Fibroblast of the aortic adventitia (primary cell): ENCODE measurements at regions not wholly inside any gene's neighbourhood (a gene's known extent, or its start where the extent isn't known, plus 50 kb on each side); places are given as distances from the start of the nearest gene placed in this dataset.
"Not testable (repeated sequence)": the region's sequence is repeated elsewhere in the genome, so short reads cannot be mapped to it uniquely, and the experiment has no call there.

Experiments used
- DNase-seq: peaks from one replicate; pipeline ENCODE4 v3.0.0-alpha.2; 2010; ENCODE audit warnings: low read depth
- H3K4me3 ChIP-seq: 2 replicates; pipeline ENCODE4 v1.5.1; 2011; ENCODE audit warnings: low read depth, mild to moderate bottlenecking, control low read depth, low read length, moderate library complexity
- TF ChIP-seq, protein P1 (sequence below): IDR thresholded peaks from 2 replicates; pipeline ENCODE4 v1.5.1; 2011; ENCODE audit warnings: mild to moderate bottlenecking, low read length, control low read depth, inconsistent platforms; ENCODE audit not compliant: insufficient read depth

DNA sequence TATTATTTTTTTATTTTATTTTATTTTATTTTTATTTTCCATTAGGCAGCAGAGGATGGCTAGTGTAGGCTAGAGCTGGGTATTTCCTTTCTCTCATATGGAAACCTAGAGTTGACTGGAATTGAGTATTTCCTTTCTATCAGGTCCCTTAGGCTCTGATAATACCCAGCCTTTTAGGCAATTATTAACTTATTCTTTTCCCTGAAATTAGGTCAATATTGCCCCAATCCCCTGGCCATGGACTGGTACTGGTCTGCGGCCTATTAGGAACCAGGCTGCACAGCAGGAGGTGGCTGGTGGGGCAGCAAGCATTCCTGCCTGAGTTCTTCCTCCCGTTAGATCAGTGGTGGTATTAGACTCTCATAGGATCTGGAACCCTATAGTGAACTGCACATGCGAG lies 632.2 kb downstream of the TENT5A start:
- TF ChIP-seq, protein P1, sequence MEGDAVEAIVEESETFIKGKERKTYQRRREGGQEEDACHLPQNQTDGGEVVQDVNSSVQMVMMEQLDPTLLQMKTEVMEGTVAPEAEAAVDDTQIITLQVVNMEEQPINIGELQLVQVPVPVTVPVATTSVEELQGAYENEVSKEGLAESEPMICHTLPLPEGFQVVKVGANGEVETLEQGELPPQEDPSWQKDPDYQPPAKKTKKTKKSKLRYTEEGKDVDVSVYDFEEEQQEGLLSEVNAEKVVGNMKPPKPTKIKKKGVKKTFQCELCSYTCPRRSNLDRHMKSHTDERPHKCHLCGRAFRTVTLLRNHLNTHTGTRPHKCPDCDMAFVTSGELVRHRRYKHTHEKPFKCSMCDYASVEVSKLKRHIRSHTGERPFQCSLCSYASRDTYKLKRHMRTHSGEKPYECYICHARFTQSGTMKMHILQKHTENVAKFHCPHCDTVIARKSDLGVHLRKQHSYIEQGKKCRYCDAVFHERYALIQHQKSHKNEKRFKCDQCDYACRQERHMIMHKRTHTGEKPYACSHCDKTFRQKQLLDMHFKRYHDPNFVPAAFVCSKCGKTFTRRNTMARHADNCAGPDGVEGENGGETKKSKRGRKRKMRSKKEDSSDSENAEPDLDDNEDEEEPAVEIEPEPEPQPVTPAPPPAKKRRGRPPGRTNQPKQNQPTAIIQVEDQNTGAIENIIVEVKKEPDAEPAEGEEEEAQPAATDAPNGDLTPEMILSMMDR, result no peak
- no peak overlapping the region for H3K4me3 ChIP-seq

DNA sequence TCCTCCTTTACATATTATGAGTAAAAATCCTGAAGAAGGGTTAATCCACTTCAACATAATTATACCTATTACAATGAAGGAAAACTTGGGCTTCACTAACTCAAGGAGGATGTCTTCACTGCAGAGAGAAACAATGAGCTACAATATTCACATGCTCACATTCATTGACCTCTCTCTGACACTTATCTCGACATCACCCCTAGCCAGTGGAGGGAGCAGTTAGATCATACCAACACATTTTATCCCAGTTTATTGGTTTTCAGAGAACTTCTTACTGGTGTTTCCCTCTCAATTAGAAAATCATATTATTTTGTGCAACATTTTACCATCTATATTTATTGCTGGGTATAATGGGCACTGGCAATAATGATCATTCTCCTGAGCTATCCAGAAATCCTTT lies 646.5 kb downstream of the TENT5A start:
- DNase-seq, result peak; percentile 35

More for the DNA sequence above, 632.2 kb downstream of the TENT5A start:
- DNase-seq, result no peak

DNA sequence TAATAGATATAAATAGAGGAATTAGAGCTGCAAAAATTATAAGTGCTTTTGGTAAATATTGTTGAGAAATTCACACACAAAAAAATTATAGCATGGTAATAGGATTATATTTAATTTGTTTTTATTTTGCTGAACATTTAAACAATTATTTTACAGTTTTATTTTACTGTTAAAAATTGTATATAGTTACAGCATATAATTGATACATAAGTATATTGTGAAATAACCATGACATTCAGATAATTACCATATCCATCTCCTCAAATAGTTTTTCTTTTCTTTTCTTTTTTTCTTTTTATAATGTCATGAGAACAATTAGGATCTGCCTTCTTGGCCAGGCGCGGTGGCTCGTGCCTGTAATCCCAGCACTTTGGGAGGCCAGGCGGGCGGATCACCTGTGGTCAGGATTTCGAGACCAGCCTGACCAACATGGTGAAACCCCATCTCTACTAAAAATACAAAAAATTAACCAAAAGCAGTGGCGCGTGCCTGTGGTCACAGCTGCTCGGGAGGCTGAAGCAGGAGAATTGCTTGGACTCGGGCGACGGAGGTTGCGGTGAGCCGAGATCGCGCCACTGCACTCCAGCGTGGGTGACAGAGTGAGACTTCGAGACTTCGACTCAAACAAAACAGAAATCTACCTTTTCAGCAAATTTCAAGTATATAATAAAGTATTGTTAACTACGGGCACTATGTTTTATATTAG lies 654.2 kb downstream of the TENT5A start:
- TF ChIP-seq, protein P1, result no peak

More for the DNA sequence above, 646.5 kb downstream of the TENT5A start:
- TF ChIP-seq, protein P1, result peak; percentile 19
- H3K4me3 ChIP-seq, result no peak overlapping the region

DNA sequence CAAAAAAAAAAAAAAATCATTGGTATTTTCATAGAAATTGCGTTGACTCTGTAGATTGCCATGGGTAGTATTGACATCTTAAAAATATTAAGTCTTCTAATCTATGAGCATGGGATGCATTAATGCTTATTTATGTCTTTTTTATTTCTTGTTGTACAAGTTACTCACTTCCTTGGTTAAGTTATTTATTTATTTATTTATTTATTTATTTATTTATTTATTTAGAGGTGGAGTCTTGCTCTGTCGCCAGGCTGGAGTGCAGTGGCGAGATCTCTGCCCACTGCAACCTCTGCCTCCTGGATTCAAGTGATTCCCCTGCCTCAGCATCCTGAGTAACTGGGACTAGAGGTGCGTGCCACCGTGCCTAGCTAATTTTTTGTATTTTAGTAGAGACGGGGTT lies 656.0 kb downstream of the TENT5A start:
- H3K4me3 ChIP-seq, DNase-seq: not testable (repeated sequence)

More for the DNA sequence above, 654.2 kb downstream of the TENT5A start:
- no peak overlapping the region for H3K4me3 ChIP-seq
- no peak for DNase-seq

DNA sequence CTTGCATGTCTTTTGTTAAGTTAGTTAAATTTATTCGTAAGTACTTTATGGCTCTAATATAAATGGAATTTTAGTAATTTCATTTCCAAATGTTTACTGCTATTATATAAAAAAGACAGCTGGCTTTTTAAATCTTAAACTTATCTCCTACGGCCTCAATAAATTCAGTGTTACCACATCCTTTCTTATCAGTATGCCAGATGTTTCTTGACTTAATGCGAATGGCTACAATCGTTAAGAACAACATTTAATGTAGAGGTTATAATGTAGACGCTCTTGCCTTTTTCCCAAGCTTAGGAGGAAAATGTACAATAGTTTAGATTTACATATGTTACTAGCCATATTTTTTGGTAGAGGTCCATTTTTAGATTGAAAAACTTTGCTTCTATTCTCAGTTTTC lies 659.4 kb downstream of the TENT5A start:
- TF ChIP-seq, protein P1, result no peak
- no peak overlapping the region for H3K4me3 ChIP-seq
- DNase-seq, result no peak

DNA sequence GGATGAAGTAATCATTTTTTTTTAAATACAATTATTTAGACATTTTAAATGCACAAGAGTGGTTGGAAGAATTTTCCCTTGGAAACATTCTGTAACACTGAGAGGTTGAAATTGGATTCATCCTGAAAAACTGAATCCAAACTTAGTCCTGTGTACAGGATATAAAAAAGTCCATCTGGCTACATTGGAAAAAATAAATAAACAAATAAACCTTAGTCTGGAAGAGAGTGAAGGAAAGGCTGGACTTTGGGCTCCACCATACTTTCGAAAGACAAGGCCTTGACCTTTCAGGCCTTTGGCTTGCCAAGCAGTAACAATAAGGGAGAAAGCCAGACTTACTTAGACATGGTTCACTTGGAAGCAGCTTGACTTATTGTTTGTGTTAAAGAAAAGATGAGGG lies 664.3 kb downstream of the TENT5A start:
- no peak overlapping the region for H3K4me3 ChIP-seq
- DNase-seq, result no peak
- TF ChIP-seq, protein P1, result no peak

DNA sequence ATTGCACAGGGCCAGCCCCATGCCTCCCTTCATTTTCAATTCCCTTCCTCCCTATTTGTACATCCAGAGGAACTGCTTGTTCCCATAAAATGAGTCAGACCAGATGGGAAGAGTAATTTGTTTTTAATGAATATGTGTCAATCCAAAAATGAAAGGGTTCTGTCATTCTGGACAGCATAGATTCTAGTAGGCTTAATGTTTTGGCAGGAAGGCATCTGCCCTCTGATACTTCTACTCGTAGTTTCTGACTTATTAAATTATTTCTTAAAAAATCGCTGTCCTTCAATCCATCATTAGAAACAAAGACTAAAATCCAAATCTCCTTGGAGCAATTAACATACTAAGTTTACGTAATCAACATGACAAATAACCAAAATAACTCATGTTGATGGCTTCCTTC lies 665.5 kb downstream of the TENT5A start:
- TF ChIP-seq, protein P1, result no peak
- no peak overlapping the region for H3K4me3 ChIP-seq
- no peak for DNase-seq
